MCF 10A (cell line): ENCODE measurements at regions not wholly inside any gene's neighbourhood (a gene's known extent, or its start where the extent isn't known, plus 50 kb on each side); places are given as distances from the start of the nearest gene placed in this dataset.
A peak's percentile ranks its signal among the peaks of the same experiment; 100 is the strongest.

Experiments used
- BruUV-seq: library from RNA; stranded (reverse); fragments of 400-500 nt; replicated peaks from 2 replicates; lab custom pipeline; 2021; lab: Mats Ljungman, UMichigan
- CTCF ChIA-PET: fragments of 300-600 bp; sonication (Branson Sonifier 250); formaldehyde crosslinking; extraction: SDS; loops from one replicate; lab custom pipeline; 2021; ENCODE audit warnings: antibody characterized with exemption, inconsistent platforms; lab: Yijun Ruan, JAX
- POLR2A ChIA-PET: fragments of 300-600, 350-650 bp; sonication (Branson Sonifier 250); formaldehyde crosslinking; extraction: SDS; loops from one replicate; lab custom pipeline; 2020; ENCODE audit warnings: antibody characterized with exemption, inconsistent platforms; lab: Yijun Ruan, JAX
- DNase-seq: peaks from one replicate; pipeline ENCODE4 v3.0.0-alpha.2; 2018; ENCODE audit not compliant: unreplicated experiment
- H3K27ac Mint-ChIP-seq: one replicate; pipeline ENCODE4 v1.8.0; 2022; ENCODE audit warnings: mild to moderate bottlenecking, low read depth, mixed read lengths; ENCODE audit not compliant: unreplicated experiment
- H3K27me3 Mint-ChIP-seq: one replicate; pipeline ENCODE4 v1.8.0; 2022; ENCODE audit warnings: mixed read lengths; ENCODE audit not compliant: insufficient read depth, unreplicated experiment
- H3K36me3 Mint-ChIP-seq: one replicate; pipeline ENCODE4 v1.8.0; 2022; ENCODE audit warnings: mild to moderate bottlenecking, moderate library complexity, mixed read lengths; ENCODE audit not compliant: insufficient read depth, unreplicated experiment
- H3K4me1 Mint-ChIP-seq: one replicate; pipeline ENCODE4 v1.8.0; 2022; ENCODE audit warnings: mixed read lengths; ENCODE audit not compliant: insufficient read depth, unreplicated experiment
- H3K4me3 Mint-ChIP-seq: one replicate; pipeline ENCODE4 v1.8.0; 2022; ENCODE audit warnings: mild to moderate bottlenecking, moderate library complexity, mixed read lengths; ENCODE audit not compliant: unreplicated experiment
- H3K9me3 Mint-ChIP-seq: one replicate; pipeline ENCODE4 v1.8.0; 2022; ENCODE audit warnings: mixed read lengths; ENCODE audit not compliant: unreplicated experiment
- CTCF ChIP-seq: fragments of 200-600 bp; IDR thresholded peaks from one replicate; pipeline ENCODE4 v1.8.0; 2022; ENCODE audit warnings: antibody characterized with exemption, mild to moderate bottlenecking; ENCODE audit not compliant: unreplicated experiment
- intact Hi-C: fragments of 100-400 bp; cut with micrococcal nuclease; formaldehyde crosslinking; loops from 2 replicates; pipeline ENCODE4 v1.14.1; 2022

GRCh38 chrX:9273744-9274143 is 191.1 kb upstream of the TBL1X start:
- Mint-ChIP-seq H3K4me3 (no peak overlapping the region), H3K9me3 (peaks cover 30% of the 10 kb centered on the region), H3K27ac (peak overlapping the region; percentile 65), H3K27me3 (peaks cover 30% of the 10 kb centered on the region), H3K36me3 (no peaks in the 10 kb centered on the region), H3K4me1 (no peaks in the 10 kb centered on the region)
- ChIA-PET CTCF (no interaction called here), POLR2A (no interaction called here)
- no TSS peak for BruUV-seq
- TF ChIP-seq CTCF: no peak
- intact Hi-C loops: no loop called here
- no peak for DNase-seq

GRCh38 chrX:9278475-9279233 is 186.2 kb upstream of the TBL1X start:
- H3K9me3 Mint-ChIP-seq: peaks cover 6% of the 10 kb centered on the region
- BruUV-seq: no TSS peak
- CTCF ChIA-PET: interaction anchor here (0.8 kb wide), 1 partner anchor 841 kb away, joined by 3 read pairs; no protein-coding TSS in a partner anchor
- intact Hi-C loops: no loop called here
- TF ChIP-seq CTCF: no peak
- no peaks in the 10 kb centered on the region for H3K36me3 Mint-ChIP-seq
- no peak overlapping the region for H3K27ac Mint-ChIP-seq
- H3K4me1 Mint-ChIP-seq: no peaks in the 10 kb centered on the region
- POLR2A ChIA-PET: no interaction called here
- H3K27me3 Mint-ChIP-seq: peaks cover 20% of the 10 kb centered on the region
- no peak for DNase-seq
- no peak overlapping the region for H3K4me3 Mint-ChIP-seq

- peaks cover 1% of the 10 kb centered on the region for H3K9me3 Mint-ChIP-seq
- CTCF ChIA-PET: interaction anchor here (0.8 kb wide), 1 partner anchor 841 kb away, joined by 3 read pairs; no protein-coding TSS in a partner anchor
- POLR2A ChIA-PET: no interaction called here
- no peak overlapping the region for H3K27ac Mint-ChIP-seq
- H3K36me3 Mint-ChIP-seq: no peaks in the 10 kb centered on the region
- intact Hi-C loops: no loop called here
- peaks cover 15% of the 10 kb centered on the region for H3K27me3 Mint-ChIP-seq
- no peak for TF ChIP-seq CTCF
- DNase-seq: no peak
- no peaks in the 10 kb centered on the region for H3K4me1 Mint-ChIP-seq
- no TSS peak for BruUV-seq
- H3K4me3 Mint-ChIP-seq: no peak overlapping the region
These were observed 185.7 kb upstream of the TBL1X start for GRCh38 chrX:9279234-9279544.

- Mint-ChIP-seq H3K36me3 (no peaks in the 10 kb centered on the region), H3K27me3 (peaks cover 10% of the 10 kb centered on the region), H3K27ac (no peak overlapping the region), H3K9me3 (no peaks in the 10 kb centered on the region), H3K4me1 (no peaks in the 10 kb centered on the region), H3K4me3 (no peak overlapping the region)
- BruUV-seq: no TSS peak
- no peak for TF ChIP-seq CTCF
- no peak for DNase-seq
- ChIA-PET POLR2A (no interaction called here), CTCF (interaction anchor here (0.8 kb wide), 1 partner anchor 174 kb away, joined by 3 read pairs; no protein-coding TSS in a partner anchor)
- intact Hi-C loops: no loop called here
These were observed 184.0 kb upstream of the TBL1X start for GRCh38 chrX:9280831-9281230.
